ENCODE measurements at regions not wholly inside any gene's neighbourhood (a gene's known extent, or its start where the extent isn't known, plus 50 kb on each side); places are given as distances from the start of the nearest gene placed in this dataset.

DNA sequence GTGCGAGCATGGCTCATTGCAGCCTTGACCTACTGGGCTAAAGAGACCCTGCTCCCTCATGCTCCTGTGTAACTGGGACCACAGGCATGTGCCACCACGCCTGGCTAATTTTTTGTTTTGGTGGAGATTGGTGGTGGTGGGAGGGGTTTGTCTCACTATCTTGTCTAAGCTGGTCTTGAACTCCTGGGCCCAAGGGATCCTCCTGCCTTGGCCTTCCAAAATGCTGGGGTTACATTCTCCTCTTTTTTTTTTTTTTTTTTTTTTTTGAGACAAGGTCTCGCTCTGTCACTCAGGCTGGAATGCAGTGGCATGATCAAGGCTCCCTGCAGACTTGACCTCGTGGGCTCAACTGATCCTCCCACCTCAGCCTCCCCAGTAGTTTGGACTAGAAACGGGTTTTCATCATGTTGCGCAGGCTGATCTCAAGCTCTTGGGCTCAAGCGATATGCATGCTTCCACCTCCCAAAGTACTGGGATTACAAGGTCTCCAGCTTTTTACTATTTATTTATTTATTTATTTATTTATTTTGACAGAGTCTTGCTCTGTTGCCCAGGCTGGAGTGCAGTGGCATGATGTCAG, 238.3 kb downstream of the MYCN start:
- DNase-seq (ENCODE audit: low read depth, low spot score): no peak

DNA sequence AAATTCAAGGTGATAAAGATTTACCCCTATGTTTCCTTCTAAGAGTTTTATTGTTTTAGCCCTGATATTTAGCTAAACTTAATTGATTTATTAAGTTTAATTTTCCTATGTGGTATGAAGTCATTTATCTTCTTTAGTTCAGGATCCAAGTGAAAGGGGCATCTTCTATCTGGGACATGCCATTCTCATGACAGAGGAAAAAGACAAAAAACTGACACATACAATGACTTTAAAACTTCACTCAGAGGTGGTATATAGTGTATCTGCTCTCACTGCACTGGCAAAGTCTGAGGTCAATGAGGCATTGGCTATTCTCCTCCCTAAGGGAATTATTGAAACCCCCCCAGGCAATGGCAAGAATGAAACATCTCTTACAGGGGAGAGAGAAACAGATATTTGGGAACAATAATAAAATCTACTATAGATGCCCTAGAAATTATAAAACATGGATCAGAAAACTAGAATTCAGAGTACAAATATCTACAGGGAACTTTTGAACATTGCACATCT, 237.4 kb downstream of the MYCN start:
- no peak for DNase-seq (ENCODE audit: low read depth, low spot score)

- no peak for DNase-seq (ENCODE audit: low read depth, low spot score)
Observed at GRCh38 chr2:16176971-16177480, 236.7 kb downstream of the MYCN start.

- no peak for DNase-seq (ENCODE audit: low read depth, low spot score)
Observed at GRCh38 chr2:16175247-16175825, 235.0 kb downstream of the MYCN start.

- DNase-seq (ENCODE audit: low read depth, low spot score): no peak
Observed at GRCh38 chr2:16174693-16175045, 234.3 kb downstream of the MYCN start.

DNA sequence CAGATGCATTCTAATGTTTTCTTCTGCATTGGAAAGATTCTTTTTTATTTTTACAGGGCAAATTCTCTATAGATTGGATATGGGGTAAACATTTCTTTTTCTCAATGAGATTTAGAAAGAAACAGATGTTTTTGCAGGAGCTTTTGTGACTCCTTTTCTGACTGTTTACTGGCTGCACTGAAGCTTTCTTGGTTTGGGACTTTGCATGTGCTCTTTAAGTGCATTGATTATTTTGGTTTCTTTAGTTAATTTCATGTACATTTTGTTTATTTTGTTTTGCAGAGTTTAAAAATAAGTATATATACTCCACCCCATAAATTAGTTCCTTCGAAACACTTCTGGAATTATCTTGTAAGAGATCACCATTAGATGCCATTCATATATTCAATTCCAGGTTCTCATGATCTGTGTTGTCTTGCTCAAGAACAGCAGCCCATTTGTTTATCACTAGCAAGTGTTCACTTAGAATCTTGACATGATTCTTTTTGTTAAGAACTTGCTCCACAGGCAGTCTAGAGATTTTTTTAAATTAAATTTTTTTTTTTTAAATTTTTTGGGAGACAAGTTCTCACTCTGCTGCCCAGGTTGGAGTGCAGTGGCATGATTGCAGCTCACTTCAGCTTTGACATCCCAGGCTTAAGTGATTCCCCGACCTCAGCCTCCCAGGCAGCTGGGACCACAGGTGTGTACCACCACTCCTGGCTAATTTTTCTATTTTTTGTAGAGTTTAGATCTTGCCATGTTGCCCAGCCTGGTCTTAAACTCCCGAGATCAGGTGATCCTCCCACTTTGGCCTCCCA, 233.7 kb downstream of the MYCN start:
- no peak for DNase-seq (ENCODE audit: low read depth, low spot score)

GRCh38 chr2:16172324-16173175, 232.2 kb downstream of the MYCN start:
- no peak for DNase-seq (ENCODE audit: low read depth, low spot score)

DNA sequence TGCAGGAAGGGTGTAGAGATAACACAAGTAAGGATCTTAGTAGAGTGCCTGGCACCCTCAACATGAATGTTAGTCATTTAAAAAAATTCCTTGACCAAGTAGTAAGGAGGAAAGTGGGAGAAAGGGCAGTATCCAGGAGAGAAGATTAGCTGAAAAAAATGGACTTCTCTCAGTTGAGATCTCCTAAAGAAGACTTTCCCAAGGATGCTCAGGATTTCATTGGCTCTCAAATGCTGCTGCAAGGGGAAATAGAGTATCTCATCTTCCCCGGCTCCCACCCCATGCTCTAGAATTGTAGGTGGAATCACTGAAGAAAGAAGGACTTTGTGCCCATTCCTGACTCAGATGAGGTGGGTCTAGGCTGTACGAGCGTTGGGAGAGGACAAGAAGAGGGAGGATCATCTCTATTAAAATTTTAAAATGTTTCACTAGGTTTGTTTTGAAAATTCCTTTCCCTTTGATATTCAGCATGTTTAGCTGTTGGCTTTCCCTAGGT, 231.1 kb downstream of the MYCN start:
- no peak for DNase-seq (ENCODE audit: low read depth, low spot score)

DNA sequence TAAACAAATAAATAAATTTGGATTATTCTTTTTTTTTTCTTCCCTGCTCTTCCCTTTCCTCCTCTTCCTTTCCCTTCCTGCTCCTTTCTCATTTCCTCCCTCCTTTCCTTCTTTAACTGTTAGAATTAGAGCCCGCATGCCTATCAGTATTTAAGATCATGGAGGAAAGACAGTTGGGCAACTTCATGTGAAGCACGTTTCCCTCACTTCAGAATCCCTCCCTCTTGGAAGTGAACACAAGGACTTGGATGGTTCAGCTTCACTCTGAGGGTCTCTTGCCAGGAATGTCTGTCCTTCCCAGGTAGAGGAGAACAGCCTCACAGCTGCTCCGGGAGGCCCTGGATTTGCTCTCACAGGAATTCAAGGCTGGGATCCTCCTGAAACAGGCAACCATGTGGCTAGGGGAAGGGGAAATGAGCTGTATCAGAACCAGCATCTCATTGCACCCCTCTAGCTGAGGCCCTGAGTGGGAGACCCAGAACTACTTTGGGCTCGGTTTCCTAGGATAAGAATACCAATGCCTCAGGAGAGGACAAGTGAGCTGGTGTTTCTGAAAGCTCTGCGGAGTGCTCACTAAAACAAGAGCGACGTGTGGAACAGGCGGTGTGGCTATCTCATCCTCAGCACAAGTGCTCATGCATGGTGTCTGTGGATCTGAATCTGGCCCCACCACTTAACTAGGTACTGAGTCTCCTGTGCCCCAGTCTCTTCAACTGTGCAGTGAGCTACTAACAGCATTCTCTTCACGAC, 230.5 kb downstream of the MYCN start:
- no peak for DNase-seq (ENCODE audit: low read depth, low spot score)

GRCh38 chr2:16169381-16169960, 229.1 kb downstream of the MYCN start:
- no peak for DNase-seq (ENCODE audit: low read depth, low spot score)

DNA sequence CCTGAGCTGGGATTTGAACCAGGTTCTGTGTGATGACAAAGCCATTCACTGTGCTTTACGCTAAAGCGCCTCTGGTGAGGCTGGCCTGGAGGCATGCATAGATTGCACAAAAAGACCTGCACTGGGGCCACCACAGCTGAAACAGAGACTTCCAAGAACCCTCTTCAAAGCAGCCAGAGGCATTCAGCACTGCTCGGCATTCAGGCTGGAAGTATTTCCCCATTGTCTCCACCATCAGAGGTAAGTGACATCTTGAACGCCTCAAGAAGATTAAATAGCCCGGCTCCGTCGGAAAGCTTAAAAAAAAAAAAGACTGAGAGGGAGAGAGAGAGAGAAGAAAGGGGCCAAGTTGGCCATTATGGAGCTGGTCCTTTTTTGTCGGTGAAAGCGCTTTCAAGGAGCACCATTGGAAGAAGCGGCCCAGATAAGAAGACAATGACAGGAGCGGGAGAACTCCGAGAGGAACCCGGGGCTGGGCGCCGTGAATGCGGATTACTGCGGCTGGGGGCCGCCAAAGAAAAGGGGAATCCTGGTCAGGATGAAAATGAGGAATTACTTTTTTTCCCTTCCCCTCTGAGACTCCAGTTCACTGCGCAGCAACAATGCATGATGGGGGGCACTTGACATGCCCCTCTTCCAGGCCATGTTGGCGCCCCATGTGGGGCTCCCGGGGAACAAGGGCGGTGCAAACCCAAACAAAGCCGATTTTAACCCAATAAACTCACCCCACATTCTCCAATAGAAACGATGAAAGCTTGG, 228.3 kb downstream of the MYCN start:
- no peak for DNase-seq (ENCODE audit: low read depth, low spot score)

DNA sequence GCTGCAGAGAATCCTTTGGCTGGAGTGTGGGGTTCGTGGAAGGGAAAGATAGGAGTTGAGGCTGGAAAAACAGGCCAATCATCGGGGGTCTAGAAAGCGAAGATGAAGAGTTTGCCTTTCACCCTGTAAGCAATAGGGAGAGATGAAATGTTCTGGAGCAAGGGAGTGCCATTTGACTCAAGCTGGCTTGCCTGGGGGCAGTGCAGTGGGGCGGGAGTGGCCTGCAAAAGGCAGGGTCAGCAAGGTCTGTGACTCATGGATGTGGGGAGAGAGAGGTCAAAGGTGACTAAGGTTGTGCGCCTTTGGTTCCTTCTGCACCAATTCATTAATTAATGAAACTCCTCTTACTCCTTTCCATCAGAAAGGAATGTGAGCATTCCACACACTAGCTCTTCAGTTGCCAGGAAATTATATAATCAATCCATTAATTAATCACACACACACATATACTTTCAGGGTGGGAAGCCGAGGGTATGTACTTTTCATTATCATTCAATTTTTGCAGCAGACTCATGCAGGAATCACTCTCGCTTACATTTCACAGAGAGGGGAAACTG, 227.6 kb downstream of the MYCN start:
- DNase-seq (ENCODE audit: low read depth, low spot score): no peak

DNA sequence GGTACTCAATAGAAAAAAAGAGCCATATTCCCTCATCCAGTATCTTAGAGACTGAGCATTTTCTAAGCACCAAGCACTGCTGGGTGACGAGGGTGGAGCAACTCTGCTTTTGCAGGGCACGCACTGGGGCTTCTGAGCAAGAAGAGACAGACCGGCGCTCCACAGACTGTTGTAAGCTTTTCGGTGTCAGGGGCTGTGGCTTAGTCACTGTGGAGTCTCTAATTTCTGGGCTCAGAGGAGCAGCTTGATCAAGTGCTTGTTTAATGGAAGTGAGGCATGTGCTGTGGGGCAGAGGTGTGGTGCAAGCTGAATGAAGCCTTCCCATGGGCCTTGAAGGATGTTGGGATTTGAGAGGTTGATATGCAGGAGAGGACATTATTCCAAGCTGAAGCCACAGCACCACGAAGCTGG, 227.1 kb downstream of the MYCN start:
- no peak for DNase-seq (ENCODE audit: low read depth, low spot score)

GRCh38 chr2:16166327-16166981, 226.1 kb downstream of the MYCN start:
- no peak for DNase-seq (ENCODE audit: low read depth, low spot score)

DNA sequence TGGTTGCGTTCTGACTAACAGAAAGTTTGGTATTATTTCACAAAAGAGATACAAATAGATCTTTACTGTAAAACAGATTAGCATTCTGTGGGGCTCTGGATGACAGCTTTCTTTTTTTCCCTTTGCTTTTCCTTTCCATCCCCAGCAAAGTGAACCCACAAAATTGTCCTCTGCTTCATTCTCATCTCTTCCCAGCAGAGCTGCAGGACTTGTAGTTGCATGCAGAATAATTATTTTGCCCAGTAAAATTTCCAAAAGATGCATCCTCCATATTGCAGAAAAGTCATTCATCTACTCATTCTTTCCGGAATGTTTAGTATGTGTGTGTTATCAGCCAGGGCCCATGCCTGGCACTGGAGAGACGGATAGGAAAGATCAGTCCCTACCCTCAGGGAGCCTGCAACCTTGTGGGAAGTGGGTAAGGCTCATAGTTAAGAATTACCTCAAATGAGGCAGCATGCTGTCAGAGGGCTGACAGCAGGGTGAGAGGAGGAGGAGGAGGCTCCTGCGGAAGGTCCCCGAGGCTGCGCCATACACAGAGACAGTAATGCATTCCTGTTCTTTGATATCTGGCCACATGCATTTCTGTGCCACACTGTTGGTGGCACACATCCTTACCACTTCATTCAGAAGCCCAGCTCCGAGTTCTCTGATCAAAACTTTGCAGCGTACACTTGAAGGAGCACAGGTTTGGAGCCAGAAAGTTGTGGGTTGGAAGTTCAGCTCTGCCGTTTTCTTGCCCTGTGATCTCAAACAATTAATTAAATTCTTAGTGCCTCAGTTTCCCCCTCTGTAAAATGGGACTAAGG, 225.4 kb downstream of the MYCN start:
- DNase-seq (ENCODE audit: low read depth, low spot score): no peak

DNA sequence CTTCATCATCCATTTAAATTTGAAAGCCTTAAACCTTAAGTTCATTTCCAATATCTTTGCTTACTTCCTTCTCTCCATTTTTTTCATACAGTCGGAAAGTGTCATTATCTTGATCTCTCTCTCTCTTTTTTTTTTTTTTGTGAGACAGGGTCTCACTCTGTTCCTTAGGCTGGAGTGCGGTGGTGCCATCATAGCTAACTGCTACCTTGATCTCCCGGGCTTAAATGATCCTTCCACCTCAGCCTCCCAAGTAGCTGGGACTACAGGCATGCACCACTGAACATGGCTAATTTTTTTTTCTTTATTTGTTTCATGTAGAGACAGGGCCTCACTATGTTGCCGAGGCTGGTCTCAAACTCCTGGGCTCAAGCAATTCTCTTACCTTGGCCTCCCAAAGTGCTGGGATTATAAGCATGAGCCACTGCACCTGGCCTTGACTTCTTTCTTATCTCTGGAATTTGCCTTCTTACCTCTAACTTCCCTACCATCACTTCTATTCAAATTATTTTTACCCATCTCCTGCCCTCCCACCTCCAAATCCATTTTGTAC, 222.2 kb downstream of the MYCN start:
- no peak for DNase-seq (ENCODE audit: low read depth, low spot score)

DNA sequence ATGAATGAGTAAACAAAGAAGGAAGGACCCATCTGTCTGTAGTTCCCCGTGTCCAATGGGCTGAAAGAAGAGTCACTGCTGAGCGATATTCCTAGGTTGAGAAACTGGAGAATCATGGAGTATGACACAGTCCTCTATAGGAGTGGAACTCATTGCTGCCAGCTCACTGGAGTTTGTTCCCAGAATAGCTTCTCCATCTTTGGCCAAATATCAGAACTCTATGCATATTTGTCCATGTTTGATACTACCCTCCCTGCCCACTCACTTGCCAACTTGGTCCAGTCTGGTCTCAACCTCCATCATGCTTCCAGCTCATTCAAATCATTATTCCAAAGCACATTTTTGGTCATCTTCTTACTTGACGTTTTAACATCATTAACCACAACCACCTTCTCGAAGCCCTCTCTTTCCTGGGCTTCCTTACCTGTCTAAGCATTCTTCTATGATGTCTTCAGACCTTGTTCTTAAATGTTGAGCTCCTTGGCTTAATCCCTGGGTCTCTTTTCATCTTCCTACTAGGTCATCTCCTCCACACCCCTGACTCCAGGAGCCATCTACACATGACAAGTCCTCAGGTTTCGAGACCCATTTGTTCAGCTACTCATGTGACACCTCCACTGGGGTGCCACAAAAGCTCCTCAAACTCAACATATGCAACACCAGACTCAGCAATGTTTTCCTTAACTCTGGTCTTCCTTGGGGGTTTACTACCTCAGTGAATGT, 221.6 kb downstream of the MYCN start:
- DNase-seq (ENCODE audit: low read depth, low spot score): no peak

All from activated CD4-positive, CD25-positive, alpha-beta regulatory T cell treated with anti-CD3 and anti-CD28 coated beads, Interleukin-2, amount 50 U/mL, for 16 hours (primary cell).